A673 (cell line): ENCODE measurements at regions not wholly inside any gene's neighbourhood (a gene's known extent, or its start where the extent isn't known, plus 50 kb on each side); places are given as distances from the start of the nearest gene placed in this dataset.

ENCODE experiments used
- CTCF ChIP-seq: fragments of 300-800, 200-600 bp; sonication (generic); conservative IDR thresholded peaks from 2 replicates; pipeline ENCODE4 v1.5.1; 2017; ENCODE audit warnings: low read depth, mild to moderate bottlenecking, antibody characterized with exemption, low read length, moderate library complexity, mixed read lengths
- EZH2 ChIP-seq: fragments of 200-600 bp; sonication (generic); IDR thresholded peaks from 2 replicates; pipeline ENCODE4 v1.6.1; 2017; ENCODE audit warnings: borderline replicate concordance, low read depth, mild to moderate bottlenecking, mixed read lengths, antibody characterized with exemption, low read length; ENCODE audit not compliant: poor library complexity, severe bottlenecking

DNA sequence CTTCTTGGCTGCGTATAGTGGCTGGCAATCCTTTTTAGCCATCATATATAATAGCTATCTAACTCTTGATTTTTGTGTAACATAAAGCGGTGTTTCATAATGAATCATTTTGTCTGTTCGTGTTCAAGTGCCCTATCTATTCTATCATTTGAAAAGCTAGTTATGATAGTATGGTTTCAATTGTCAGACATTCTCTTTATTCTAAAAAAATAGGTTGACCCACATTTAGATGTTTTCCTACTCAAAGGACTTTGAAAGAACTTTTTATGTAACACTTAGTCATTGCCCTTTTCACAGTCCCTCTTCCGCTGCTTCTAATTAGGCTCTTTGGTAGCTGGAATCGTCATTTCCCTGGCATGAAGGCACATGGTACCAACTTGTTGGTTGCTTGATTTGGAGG is 272.2 kb upstream of the B3GALT2 start:
- TF ChIP-seq EZH2, result no peak
- TF ChIP-seq CTCF, result no peak
